ENCODE measurements at regions not wholly inside any gene's neighbourhood (a gene's known extent, or its start where the extent isn't known, plus 50 kb on each side); places are given as distances from the start of the nearest gene placed in this dataset.

GRCh38 chr18:64852281-64852680, 703.4 kb upstream of the LINC00305 start:
- TF ChIP-seq CTCF (conservative IDR thresholded peaks at IDR 0.05 in 1 of 2, IDR thresholded peaks at IDR 0.05 in 1 of 2; ENCODE audit: extremely low read depth in 1 of 2, insufficient read depth in 1 of 2, low read depth in 1 of 2, low read length in 2 of 2) (no peak), EZH2 (IDR thresholded peaks at IDR 0.05; ENCODE audit: borderline replicate concordance, low read length) (no peak)

All from mammary epithelial cell (primary cell).